OCI-LY1 (cell line): ENCODE measurements at regions not wholly inside any gene's neighbourhood (a gene's known extent, or its start where the extent isn't known, plus 50 kb on each side); places are given as distances from the start of the nearest gene placed in this dataset.

Experiments
- H2AFZ ChIP-seq: fragments of 200-600 bp; sonication (generic), shearing (Covaris generic); 2 replicates; pipeline ENCODE4 v1.6.0; 2014; ENCODE audit warnings: antibody characterized with exemption, mild to moderate bottlenecking, low read length
- H3F3A ChIP-seq: fragments of 200-600 bp; sonication (generic), shearing (Covaris generic); 2 replicates; pipeline ENCODE4 v1.6.0; 2014; ENCODE audit warnings: mild to moderate bottlenecking, antibody characterized with exemption, low read length, moderate library complexity; ENCODE audit not compliant: insufficient read depth
- H3K27ac ChIP-seq: fragments of 200-600 bp; sonication (generic); 2 replicates; pipeline ENCODE4 v1.5.1; 2014; ENCODE audit warnings: low read length, mixed run types, mild to moderate bottlenecking, low read depth; ENCODE audit not compliant: poor library complexity, severe bottlenecking
- H3K27me3 ChIP-seq: fragments of 200-600 bp; sonication (generic); 2 replicates; pipeline ENCODE4 v1.6.0; 2014; ENCODE audit warnings: antibody characterized with exemption, mild to moderate bottlenecking, low read length, moderate library complexity; ENCODE audit not compliant: insufficient read depth
- H3K36me3 ChIP-seq: fragments of 200-600 bp; sonication (generic); 2 replicates; pipeline ENCODE4 v1.6.1; 2014; ENCODE audit warnings: mild to moderate bottlenecking, antibody characterized with exemption, low read length, moderate library complexity, mixed read lengths; ENCODE audit not compliant: insufficient read depth
- H3K4me1 ChIP-seq: fragments of 200-600 bp; sonication (generic); 2 replicates; pipeline ENCODE4 v1.5.1; 2014; ENCODE audit warnings: mild to moderate bottlenecking, low read length, moderate library complexity; ENCODE audit not compliant: insufficient read depth, severe bottlenecking
- H3K4me2 ChIP-seq: fragments of 200-600 bp; sonication (generic), shearing (Covaris generic); 2 replicates; pipeline ENCODE4 v1.6.1; 2014; ENCODE audit warnings: low read length
- H3K4me3 ChIP-seq: fragments of 200-600 bp; sonication (generic); 2 replicates; pipeline ENCODE4 v1.5.1; 2014; ENCODE audit warnings: low read length, low read depth, mild to moderate bottlenecking, mixed read lengths; ENCODE audit not compliant: poor library complexity, severe bottlenecking
- H3K79me2 ChIP-seq: fragments of 200-600 bp; shearing (Covaris generic); 2 replicates; pipeline ENCODE4 v1.6.1; 2016; ENCODE audit warnings: mixed run types, low read length, mixed read lengths; ENCODE audit not compliant: insufficient read depth
- H3K9ac ChIP-seq: fragments of 200-600 bp; sonication (generic), shearing (Covaris generic); 2 replicates; pipeline ENCODE4 v1.6.1; 2014; ENCODE audit warnings: mild to moderate bottlenecking, low read length, mixed read lengths
- H3K9me2 ChIP-seq: fragments of 200-600 bp; sonication (generic), shearing (Covaris generic); 2 replicates; pipeline ENCODE4 v1.6.1; 2014; ENCODE audit warnings: low read depth, mild to moderate bottlenecking, low read length, mixed read lengths
- H3K9me3 ChIP-seq: fragments of 200-600 bp; shearing (Covaris generic); 2 replicates; pipeline ENCODE4 v1.6.1; 2014; ENCODE audit warnings: low read length, mixed read lengths
- H4K20me1 ChIP-seq: fragments of 200-600 bp; sonication (generic), shearing (Covaris generic); 2 replicates; pipeline ENCODE4 v1.6.0; 2016; ENCODE audit warnings: mild to moderate bottlenecking, low read length; ENCODE audit not compliant: insufficient read depth
- CTCF ChIP-seq: fragments of 200-600 bp; sonication (generic), shearing (Covaris generic); IDR thresholded peaks from 2 replicates; pipeline ENCODE4 v1.5.1; 2017; ENCODE audit warnings: mild to moderate bottlenecking, antibody characterized with exemption, low read length, moderate library complexity, mixed read lengths
- EZH2 ChIP-seq: fragments of 200-600 bp; sonication (generic), shearing (Covaris generic); IDR thresholded peaks from 2 replicates; pipeline ENCODE4 v1.8.0; 2017; ENCODE audit warnings: borderline replicate concordance, mixed run types, mild to moderate bottlenecking, antibody characterized with exemption, low read length, moderate library complexity, mixed read lengths

GRCh38 chr10:29709484-29710002 is 74.8 kb upstream of the SVIL start:
- no peaks in the 10 kb centered on the region for H3K79me2 ChIP-seq

GRCh38 chr10:29703271-29703670 is 68.5 kb upstream of the SVIL start:
- Histone ChIP-seq H3K79me2 (no peaks in the 10 kb centered on the region), H3K36me3 (no peaks in the 10 kb centered on the region), H3K4me2 (no peak overlapping the region), H3F3A (no peaks in the 10 kb centered on the region), H4K20me1 (no peaks in the 10 kb centered on the region), H3K9me3 (no peaks in the 10 kb centered on the region), H3K27me3 (0 out of 2 replicates have a peak, but pooled peaks cover 3% of the 10 kb centered on the region), H3K4me1 (no peaks in the 10 kb centered on the region), H3K27ac (no peak overlapping the region), H3K9ac (no peak overlapping the region), H3K4me3 (no peak overlapping the region), H2AFZ (no peak overlapping the region), H3K9me2 (no peaks in the 10 kb centered on the region)
- TF ChIP-seq CTCF (no peak), EZH2 (no peak)

More at GRCh38 chr10:29709484-29710002, 74.8 kb upstream of the SVIL start:
- Histone ChIP-seq H3K4me2 (no peak overlapping the region), H3K9me2 (no peaks in the 10 kb centered on the region), H4K20me1 (no peaks in the 10 kb centered on the region), H3K4me1 (no peaks in the 10 kb centered on the region), H2AFZ (no peak overlapping the region), H3K27me3 (0 out of 2 replicates have a peak, but pooled peaks cover 1% of the 10 kb centered on the region), H3F3A (no peaks in the 10 kb centered on the region), H3K9ac (no peak overlapping the region), H3K4me3 (no peak overlapping the region), H3K9me3 (no peaks in the 10 kb centered on the region), H3K36me3 (no peaks in the 10 kb centered on the region), H3K27ac (no peak overlapping the region)
- no peak for TF ChIP-seq CTCF
- no peak for TF ChIP-seq EZH2

- no peak overlapping the region for H2AFZ ChIP-seq
- H3K9me2 ChIP-seq = no peaks in the 10 kb centered on the region
These were observed 67.7 kb upstream of the SVIL start for GRCh38 chr10:29702273-29703164.

More at GRCh38 chr10:29702273-29703164, 67.7 kb upstream of the SVIL start:
- H3F3A ChIP-seq = no peaks in the 10 kb centered on the region
- H3K27me3 ChIP-seq = 0 out of 2 replicates have a peak, but pooled peaks cover 3% of the 10 kb centered on the region
- TF ChIP-seq CTCF (no peak), EZH2 (no peak)
- no peaks in the 10 kb centered on the region for H3K79me2 ChIP-seq
- no peak overlapping the region for H3K4me2 ChIP-seq
- no peak overlapping the region for H3K27ac ChIP-seq
- H3K9me3 ChIP-seq = no peaks in the 10 kb centered on the region
- H3K36me3 ChIP-seq = no peaks in the 10 kb centered on the region
- H3K9ac ChIP-seq = no peak overlapping the region
- H3K4me1 ChIP-seq = no peaks in the 10 kb centered on the region
- no peaks in the 10 kb centered on the region for H4K20me1 ChIP-seq
- H3K4me3 ChIP-seq = no peak overlapping the region
